Pulmonary artery endothelial cell (primary cell): ENCODE measurements at regions not wholly inside any gene's neighbourhood (a gene's known extent, or its start where the extent isn't known, plus 50 kb on each side); places are given as distances from the start of the nearest gene placed in this dataset.
"Not testable (repeated sequence)": the region's sequence is repeated elsewhere in the genome, so short reads cannot be mapped to it uniquely, and the experiment has no call there.

ENCODE experiments used
- DNase-seq: peaks from one replicate; pipeline ENCODE4 v3.0.0-alpha.2; 2011; ENCODE audit warnings: low read depth, low spot score

- no peak for DNase-seq
Observed at GRCh38 chr17:14434506-14434905, 133.6 kb downstream of the HS3ST3B1 start.

- DNase-seq: no peak
Observed at GRCh38 chr17:14432079-14432478, 131.2 kb downstream of the HS3ST3B1 start.

- no peak for DNase-seq
Observed at GRCh38 chr17:14429084-14429483, 128.2 kb downstream of the HS3ST3B1 start.

GRCh38 chr17:14428648-14429029 is 127.8 kb downstream of the HS3ST3B1 start:
- no peak for DNase-seq

- DNase-seq: no peak
Observed at GRCh38 chr17:14427900-14428647, 127.2 kb downstream of the HS3ST3B1 start.

- not testable (repeated sequence) for DNase-seq
Observed at GRCh38 chr17:14423156-14423555, 122.3 kb downstream of the HS3ST3B1 start.

- no peak for DNase-seq
Observed at GRCh38 chr17:14417336-14417735, 116.5 kb downstream of the HS3ST3B1 start.

- no peak for DNase-seq
Observed at GRCh38 chr17:14409292-14409691, 108.4 kb downstream of the HS3ST3B1 start.

GRCh38 chr17:14407541-14407940 is 106.7 kb downstream of the HS3ST3B1 start:
- no peak for DNase-seq

GRCh38 chr17:14405189-14405588 is 104.3 kb downstream of the HS3ST3B1 start:
- DNase-seq: no peak
